GM18502 (cell line): ENCODE measurements at regions not wholly inside any gene's neighbourhood (a gene's known extent, or its start where the extent isn't known, plus 50 kb on each side); places are given as distances from the start of the nearest gene placed in this dataset.

ENCODE experiments used
- ATAC-seq: cut with Tn5 transposase; IDR thresholded peaks from one replicate; pipeline ENCODE4 v1.9.1; 2021; ENCODE audit warnings: mild to moderate bottlenecking; ENCODE audit not compliant: unreplicated experiment, poor library complexity

DNA sequence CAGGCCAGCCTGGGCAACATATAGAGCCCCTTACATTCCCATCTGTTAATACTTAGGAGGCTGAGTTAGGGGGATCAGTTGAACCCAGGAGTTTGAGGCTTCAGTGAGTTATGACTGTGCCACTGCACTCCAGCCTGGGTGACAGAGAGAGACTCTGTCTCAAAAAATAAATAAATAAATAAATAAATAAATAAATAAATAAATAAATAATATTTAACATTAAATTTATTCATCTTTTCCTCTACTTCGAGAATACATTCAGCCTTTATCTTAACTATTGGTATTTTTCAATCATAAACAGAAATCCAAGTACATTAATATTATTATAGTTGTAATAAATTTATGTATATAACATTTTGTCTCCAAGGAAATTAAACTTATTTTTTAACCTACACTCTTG lies 1227.7 kb upstream of the GJE1 start:
- ATAC-seq: no peak

DNA sequence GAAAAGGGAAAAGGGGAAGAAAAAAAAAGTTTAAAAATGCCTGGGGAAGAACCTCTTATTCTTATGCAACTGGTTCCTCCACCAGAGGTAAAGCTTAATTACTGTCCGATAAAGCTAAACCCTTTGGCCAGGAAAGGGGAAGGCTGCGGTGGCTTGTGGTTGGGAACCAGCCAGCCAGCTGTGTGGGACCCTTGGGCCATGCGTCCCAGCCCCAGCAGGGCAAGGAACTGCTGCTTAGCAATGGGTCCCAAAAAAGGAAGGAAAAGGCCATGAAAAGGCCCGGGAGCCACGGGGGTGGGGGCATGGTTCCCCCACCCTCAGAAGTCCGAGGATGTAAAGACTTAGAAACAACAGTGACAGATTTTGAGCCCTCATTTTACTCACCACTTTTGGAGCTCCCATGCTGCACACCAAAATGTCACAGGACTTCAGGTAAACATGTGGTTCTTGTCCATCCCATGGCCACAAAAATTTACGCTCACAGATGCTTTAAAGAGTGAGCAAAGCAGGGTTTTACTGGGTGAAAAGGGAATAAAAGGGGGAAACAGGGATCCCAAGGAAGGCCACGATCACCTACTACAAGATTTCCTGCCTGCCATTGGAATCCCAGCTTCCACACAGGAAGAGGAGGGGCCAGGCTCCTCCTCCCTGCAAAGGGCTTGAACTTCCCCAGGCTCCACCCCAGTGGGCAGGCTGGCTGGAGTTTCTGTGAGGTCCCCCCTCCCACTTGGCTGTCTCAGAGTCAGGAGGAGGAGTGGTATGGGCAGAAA lies 1234.7 kb upstream of the GJE1 start:
- ATAC-seq: no peak

DNA sequence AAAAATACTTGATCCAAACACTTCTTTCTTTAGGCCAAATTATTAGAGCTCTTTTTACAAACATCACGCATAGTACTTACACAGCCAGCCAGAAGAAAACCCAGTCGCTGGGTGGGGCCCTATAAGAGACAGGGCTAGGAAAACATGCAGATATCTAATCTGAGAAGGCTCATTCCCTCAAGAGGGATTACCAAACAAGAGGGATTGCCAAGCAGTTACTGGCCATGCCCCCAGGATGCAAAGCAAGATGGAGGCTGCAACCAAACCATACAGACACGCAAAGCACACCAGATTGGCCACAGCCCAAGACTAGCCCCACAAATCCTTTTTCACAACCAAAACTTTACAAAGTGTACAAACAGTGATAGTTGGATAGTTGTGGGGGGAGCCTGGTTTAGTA lies 1235.4 kb upstream of the GJE1 start:
- no peak for ATAC-seq

DNA sequence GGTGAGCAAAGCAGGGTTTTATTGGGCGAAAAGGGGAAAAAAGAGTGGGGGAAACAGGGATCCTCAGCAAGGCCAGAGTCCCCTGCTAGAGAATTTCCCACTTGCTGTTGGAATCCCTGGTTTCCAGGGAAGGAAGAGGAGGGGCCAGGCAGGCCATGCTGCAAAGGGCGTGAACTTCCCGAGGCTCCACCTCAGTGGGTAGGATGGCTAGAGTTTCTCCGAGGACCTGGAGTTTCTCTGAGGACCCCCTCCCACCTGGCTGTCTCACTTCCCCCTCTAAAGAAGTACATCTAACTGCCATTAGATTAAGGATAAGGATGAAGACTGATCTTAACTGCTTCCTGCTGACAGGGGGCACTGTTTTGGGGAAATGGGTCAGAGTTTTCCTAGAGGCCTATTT lies 1239.3 kb upstream of the GJE1 start:
- ATAC-seq: no peak

DNA sequence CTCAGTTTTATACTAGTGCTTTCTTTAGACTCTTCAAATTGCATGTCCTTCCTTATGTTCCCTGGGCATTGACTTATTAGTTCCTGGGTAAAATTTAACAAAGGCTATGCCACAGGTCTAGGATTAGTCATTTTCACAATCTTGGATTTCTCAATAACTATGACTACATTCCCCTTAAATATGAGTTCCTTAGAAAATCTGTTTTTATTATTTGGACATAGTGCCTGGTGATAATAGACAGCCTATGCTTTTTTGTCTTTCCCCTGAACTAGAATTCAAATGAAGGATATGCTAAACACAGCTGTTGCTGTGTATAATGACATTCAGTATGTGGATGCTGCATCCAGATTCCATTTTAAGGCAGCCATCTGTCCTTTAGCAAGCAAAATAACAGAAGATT lies 1252.8 kb upstream of the GJE1 start:
- ATAC-seq: no peak

DNA sequence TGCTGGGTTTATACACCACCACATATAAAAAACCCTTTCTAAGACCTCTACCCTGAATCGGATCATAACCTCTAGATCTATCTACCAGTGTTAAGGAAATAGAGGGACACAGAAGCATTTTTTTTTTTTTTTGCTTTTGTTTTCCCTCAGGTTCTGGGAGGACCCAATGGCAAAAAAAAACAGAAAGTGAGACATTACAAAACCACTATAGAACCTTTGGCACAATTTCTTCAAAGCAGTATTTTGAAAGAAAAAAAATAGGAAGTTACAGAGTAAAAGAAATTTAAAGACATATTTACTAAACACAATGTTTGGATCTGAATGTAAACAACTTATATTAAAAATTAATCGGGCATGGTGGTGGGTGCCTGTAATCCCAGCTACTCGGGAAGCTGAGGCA lies 1258.7 kb upstream of the GJE1 start:
- ATAC-seq: no peak

DNA sequence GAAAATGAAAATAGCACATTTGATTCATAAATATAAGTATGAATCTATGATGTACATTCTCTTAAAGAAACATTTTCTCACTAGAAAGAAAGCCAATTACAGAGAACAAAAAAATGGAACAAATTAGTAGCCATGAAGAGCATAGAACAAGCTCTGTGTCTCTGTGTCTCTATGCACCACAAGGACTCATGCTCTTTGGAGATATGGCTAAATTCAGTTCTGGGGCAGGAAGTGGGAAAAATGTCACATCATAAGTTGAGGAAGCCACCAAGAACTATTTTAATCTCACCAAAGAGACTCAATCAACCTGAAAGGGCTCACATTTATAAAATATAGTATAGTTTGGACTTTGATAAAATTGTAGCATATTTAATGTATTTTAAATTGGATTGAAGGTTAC lies 1259.8 kb upstream of the GJE1 start:
- ATAC-seq: no peak

DNA sequence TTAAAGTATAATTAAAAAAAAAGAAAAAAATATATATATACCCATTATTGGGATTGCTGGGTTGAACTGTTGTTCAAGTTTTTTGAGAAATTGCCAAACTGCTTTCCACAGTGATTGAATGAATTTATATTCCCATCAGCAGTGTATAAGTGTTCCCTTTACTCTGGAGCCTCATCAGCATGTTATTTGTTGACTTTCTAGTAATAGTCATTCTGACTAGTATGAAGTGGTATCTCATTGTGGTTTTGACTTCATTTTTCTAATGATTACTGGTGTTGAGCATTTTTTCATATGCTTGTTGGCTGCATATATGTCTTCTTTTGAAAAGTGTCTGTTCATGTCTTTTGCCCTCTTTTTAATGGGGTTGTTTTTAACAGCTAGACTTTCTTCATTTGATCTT lies 1260.8 kb upstream of the GJE1 start:
- no peak for ATAC-seq

DNA sequence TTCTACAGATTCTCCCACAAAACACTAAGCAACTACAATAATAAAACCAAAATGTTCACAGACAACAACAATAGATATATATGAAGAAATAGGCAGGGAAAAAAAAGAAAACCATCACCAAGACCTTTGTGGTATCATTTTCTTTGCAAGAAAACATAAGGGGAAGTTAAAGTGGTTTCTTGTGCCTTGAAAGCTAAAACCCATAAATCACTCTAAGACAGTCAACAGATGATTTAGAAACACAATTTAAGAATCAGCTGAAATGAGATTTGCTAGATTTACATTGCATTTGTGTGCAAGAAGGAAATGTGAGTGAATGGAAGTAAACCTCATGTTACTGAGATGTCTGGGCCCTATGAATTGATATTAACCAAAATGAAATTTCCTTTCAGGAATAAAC lies 1265.4 kb upstream of the GJE1 start:
- no peak for ATAC-seq

DNA sequence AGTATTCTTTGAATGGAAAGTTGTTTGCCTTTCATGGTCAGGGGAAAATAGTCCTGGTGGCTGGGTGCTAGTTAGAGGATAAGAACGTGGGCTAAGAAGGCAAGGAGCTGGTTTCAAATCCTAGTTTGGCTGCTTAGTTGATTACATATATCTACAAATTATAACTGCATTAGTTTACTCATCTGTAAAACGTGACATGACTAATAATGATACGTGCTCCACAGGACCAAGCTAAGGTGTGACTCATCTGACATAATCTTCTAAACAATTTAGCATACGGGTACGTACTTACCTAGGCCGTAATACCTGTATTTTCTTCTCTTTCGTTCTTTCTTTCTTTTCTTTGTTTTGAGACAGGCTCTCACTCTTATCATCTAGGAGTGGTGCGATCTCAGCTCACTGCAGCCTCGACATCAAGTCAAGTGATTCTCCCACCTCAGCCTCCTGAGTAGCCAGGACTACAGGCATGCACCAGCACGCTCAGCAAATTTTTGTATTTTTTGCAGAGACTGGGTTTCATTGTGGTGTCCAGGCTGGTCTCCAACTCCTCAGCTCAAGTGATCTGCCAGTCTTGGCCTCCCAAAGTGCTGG lies 1274.2 kb upstream of the GJE1 start:
- no peak for ATAC-seq

DNA sequence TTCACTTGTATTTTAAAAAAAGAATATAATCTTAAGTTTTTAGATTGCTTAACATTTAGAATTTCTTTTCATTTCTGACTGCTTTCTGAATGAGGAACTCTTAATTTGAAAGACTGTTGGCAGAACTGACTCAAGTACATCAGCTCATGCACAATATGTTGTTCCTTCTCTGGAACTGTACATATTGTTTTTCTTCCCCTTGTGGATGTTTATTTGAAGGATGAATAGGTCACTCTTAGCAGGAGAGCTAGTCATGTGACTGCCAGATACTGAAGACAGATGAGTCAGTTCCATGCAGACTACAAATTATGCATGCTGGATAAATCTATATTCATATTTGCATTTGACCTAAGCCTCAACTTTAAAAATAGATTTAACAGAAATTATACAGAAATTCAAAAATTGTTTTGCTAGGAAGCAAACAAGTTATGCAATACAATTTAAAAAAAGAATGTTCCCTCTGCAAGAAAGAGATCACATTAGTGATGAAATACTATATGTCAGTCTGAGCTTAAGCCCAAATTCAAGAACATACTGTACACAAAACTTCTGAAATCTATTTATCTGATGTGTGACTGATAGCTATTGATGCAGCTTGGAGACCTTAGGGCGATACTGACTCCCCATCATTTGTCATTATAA lies 1274.9 kb upstream of the GJE1 start:
- ATAC-seq: no peak

DNA sequence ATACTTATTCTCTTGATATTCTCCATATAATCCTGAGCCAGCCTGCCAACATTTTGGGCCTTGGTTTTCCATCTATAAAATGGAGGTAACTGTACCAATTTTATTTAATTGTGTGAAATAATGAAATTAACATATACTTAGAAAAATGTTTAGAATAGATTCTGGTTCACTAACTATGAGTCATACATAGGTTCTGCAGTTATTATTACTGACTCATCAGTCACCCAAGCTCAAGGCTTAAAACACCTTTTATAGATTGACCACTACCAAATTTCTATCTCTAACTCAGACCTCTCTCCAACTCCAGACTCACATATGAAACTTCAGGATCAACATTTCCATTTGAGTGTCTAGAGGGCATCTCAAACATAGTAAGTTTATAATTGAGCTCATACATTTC lies 1277.2 kb upstream of the GJE1 start:
- ATAC-seq: no peak

DNA sequence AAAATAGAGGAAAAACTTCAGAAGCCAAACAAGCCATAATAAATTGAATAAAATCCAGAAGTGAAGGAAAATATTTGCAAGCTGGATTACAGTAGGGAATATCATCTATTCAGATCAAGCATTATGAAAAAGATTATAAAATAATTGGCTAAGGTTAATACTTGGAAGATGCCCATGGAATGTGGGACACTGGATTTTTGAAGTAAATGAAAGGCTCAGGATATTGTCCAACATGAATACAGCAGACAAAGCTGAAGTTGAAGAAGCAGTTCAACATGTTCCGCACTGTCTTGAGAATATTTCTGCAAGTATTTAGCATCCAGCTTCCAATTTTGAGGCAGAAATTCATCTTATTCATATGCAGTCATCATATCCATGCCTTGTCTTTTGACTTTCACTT lies 1278.4 kb upstream of the GJE1 start:
- ATAC-seq: no peak

DNA sequence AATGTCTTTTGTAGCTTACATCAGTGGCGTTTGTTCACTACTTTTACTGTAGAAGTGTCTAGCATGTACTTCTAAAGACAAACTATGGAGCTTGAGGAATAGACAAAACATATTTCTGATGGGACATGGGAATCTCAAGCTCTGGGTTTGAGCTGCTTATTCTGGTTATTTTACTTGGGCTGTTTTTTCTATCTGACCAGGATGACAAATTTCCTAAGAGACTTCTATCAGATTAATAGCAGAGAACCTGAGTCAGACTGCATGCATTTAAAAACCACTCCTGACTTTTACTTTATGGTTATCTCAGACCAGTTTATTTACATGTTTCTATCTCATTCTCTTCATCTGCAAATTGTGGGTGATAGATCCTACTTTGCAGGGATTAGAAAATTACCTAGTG lies 1282.3 kb upstream of the GJE1 start:
- no peak for ATAC-seq

DNA sequence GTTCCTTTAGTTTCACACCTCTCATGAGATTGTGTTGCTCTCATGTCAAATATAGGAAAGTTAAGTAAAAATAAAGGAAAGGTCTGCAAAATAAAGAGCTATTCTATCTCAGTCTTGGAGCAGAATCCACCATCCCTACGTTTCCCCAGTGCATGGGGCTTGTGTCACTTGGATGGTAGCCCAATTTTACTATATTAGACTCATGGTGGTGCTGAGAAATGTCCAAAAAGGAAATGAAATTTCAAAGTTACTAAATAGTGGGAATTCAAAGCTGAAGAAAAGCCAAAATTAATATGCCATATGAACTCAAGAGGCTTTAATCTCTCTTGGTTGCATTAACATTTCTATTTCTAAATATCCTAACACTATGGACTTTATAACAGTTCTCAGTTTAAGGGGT lies 1283.3 kb upstream of the GJE1 start:
- no peak for ATAC-seq

DNA sequence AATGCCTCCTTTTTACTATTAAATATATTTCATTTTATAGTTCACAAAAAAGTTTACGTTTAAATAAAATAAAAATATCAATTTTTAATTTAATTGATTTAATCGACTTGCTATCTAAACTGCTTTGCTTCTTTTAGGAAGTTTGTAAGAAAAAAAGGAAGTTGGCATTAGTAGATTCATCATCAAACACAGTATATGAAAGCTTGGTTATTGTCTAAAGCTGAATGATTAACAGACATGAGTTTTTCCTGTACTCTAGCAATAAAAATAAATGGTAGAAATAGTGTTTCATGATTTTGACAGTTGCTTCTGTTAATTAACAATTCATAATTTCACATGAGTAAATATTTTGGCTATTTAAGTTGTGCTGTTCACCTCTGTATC lies 1285.5 kb upstream of the GJE1 start:
- no peak for ATAC-seq

DNA sequence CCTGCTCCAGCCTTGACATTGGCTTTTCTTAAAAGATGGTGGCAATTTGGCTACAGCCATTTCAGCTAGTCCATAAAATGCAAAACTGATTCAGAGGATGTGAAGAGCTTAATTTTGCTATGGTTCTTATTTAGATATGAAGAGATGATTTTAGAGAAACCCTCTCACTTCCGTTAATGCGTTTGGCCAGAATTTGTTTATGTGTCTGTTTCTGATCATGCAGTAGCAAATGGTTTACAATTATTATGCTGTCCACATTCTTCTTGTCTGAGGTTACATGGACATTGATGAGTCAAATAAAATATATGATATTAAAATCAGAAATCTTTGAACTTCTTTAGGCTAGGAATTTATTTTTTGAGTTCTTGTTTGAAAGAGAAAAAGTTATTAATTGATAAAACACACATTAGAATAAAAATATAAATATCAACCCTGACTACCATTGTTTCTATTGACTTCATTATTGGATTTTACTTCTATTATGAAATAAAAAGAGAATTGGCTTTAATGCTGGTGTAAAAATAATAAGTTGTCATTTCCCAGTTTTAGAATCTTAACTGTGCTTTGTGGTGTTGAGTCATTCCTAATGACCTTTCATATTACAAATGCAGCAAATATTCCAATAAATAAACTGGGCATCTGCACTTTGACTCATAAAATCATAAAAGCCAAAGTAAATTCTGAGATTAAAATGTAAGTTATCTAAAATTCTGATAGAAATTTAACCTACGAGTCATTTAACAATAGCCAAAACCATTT lies 1286.0 kb upstream of the GJE1 start:
- no peak for ATAC-seq

DNA sequence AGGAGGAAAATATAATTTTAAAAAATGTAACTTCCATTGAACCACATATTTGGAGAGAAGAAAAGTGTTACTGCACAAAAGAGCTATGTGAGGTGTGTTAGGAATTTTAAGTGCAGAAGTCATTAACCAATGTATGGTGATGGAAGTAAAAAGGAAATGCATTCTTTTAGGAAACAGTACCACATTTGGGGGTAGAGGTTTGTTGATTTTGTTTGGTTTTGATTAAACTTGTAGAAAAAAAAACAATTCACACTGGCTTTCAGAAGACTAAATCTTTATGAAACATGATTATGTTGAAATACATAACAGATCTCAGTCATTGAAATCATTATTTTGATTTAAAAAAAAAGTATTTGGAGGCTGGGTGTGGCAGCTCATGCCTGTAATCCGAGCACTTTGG lies 1287.0 kb upstream of the GJE1 start:
- ATAC-seq: no peak

DNA sequence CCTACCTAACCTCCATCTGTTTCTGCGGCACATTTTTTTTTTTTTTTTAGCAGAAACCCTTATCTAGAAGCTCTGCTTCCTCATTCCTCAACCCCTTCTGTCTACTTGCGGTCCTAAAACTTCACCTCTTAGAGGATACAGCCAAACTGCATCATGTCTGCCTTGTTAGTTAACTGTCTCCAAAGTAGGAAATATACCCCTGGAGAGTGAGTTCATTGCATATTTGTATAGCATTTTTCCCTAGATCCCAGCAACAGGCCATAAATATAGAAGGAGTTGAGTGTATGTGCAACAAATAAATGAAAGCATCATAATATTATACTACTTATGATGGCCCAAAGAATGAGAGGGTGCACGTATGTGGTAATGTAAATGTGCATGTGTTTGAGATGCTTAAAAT lies 1288.6 kb upstream of the GJE1 start:
- no peak for ATAC-seq

DNA sequence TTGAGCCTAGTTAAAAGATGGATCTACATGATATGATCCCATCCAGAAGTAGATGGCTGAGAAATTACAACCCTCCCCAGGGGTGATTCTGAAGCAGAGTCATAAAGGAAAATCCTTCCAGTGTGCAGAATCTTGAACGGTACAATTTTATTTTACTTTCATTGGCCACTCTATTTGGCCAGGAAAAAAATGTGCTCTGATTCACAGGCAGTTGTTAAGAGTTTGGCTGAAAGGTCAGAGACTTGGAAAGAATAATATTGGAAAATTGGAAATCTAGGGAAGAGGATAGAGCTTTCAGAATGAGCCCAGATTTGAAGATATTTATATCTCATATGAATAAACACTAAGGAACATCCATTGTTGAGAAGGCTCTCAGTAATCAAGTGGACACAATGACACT lies 1299.3 kb upstream of the GJE1 start:
- no peak for ATAC-seq

DNA sequence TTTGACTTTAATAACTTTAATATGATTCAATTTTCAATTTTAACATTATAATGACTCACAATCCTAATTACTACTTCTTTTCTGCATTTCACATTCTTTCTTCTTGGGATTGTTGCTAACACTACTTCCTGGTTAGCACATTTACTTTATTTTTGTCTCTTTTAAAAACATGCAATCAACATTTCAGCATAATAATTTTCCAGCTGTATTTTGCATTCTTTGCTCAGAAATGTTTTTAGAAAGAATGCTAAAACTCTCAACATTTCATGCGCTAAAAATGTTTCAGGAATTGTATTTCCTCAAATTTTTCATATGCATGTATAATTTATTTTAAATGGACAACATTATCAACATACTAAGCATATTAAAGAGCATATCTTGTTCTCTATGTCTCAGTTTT lies 1302.1 kb upstream of the GJE1 start:
- no peak for ATAC-seq
